ENCODE measurements at regions not wholly inside any gene's neighbourhood (a gene's known extent, or its start where the extent isn't known, plus 50 kb on each side); places are given as distances from the start of the nearest gene placed in this dataset.
"Not testable (repeated sequence)": the region's sequence is repeated elsewhere in the genome, so short reads cannot be mapped to it uniquely, and the experiment has no call there.

- TF ChIP-seq HCFC1 (IDR thresholded peaks at IDR 0.05; ENCODE audit: low read depth, low read length); GATA2 (CRISPR knock-in tag; IDR thresholded peaks at IDR 0.05); ATF3 (IDR thresholded peaks at IDR 0.05); ATF3 (CRISPR knock-in tag; conservative IDR thresholded peaks at IDR 0.05); AFF1 (IDR thresholded peaks at IDR 0.05; ENCODE audit: low read depth in 1 of 2, partially characterized antibody in 2 of 2); ZBTB7A (IDR thresholded peaks at IDR 0.05; ENCODE audit: borderline replicate concordance, control insufficient read depth, low read depth, low read length); CHD2 (IDR thresholded peaks at IDR 0.05; ENCODE audit: low read depth, low read length): not testable (repeated sequence)
Measured at GRCh38 chr1:38725321-38725961, 134.1 kb downstream of the RRAGC start.

Measured in K562 (cell line).